ENCODE measurements at regions not wholly inside any gene's neighbourhood (a gene's known extent, or its start where the extent isn't known, plus 50 kb on each side); places are given as distances from the start of the nearest gene placed in this dataset.

DNA sequence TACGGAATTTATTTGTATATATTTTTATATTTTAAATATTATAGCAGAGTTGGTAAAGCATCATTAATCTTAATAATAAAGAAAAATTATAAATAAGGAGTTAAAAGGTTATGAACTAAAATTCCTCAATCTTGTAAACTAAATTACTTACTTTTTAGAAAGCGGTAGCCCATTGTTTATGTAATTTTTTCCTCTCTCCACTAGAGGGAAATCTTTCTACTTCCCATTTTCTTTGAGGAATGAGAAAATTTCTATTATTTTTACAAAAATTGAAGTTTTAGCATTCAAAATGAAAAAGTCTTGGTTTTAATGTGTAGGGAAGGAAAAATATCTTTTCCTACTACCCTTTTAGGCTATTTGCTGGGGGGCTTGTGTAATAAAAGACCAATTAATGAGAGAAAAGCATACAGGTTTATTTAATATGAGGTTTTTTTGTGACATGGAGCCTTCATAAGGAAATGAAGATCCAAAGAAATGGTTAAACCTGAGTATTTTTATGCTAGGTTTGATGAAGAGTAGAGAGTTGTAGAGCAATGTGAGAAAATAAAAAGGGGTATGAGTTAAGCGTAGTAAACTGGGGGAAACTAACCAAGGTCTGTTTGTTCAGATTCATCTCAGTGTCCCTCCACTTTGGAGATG, 68.7 kb upstream of the ADAD1 start:
- peak; percentile 97 for FAIRE-seq

- FAIRE-seq = no peak
These were observed 65.7 kb upstream of the ADAD1 start for GRCh38 chr4:122313006-122313646.

DNA sequence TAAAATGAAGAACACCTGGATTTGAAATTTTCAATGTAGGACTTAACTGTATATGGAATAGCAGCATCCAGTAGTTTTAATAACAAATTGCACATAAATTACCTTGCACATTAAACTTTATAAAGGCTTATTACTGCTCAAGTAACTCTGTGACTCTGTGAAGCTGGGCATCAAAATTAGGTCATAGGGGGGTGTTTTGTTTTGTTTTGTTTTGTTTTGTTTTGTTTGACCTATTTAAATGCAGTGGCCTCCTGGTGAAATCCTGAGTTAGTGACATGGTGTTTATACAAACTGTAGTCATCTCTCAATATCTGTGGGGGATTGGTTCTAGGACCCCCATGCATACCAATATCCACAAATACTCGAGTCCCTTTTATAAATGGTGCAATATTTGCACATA, 51.9 kb upstream of the ADAD1 start:
- no peak for FAIRE-seq

DNA sequence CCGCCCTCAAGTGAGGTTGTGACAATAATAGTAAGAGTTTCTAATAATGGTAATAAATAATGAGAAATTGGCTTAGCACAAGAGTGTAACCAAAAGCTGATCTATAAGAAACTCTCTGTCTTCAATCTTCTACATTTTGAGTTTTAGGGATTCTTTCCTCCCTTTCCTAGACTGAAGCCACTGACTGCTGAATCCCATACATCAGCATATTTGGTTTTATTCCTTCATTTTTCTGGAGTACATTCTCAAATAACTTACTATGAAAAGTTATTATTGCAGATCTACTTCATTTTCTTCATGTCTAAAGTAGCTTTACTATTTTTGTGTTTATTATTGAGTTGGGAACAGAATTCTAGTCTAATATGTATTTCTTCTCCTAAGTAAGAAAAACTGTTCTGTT, 49.9 kb upstream of the ADAD1 start:
- FAIRE-seq = no peak
